DMS153 treated with DMSO at 0.1 percent for 48 hours (cell line): ENCODE measurements at regions not wholly inside any gene's neighbourhood (a gene's known extent, or its start where the extent isn't known, plus 50 kb on each side); places are given as distances from the start of the nearest gene placed in this dataset.
"Not testable (repeated sequence)": the region's sequence is repeated elsewhere in the genome, so short reads cannot be mapped to it uniquely, and the experiment has no call there.

Source experiments
- DNase-seq: peaks from one replicate; lab custom pipeline; 2025; ENCODE audit not compliant: unreplicated experiment; lab: John Stamatoyannopoulos, UW

DNA sequence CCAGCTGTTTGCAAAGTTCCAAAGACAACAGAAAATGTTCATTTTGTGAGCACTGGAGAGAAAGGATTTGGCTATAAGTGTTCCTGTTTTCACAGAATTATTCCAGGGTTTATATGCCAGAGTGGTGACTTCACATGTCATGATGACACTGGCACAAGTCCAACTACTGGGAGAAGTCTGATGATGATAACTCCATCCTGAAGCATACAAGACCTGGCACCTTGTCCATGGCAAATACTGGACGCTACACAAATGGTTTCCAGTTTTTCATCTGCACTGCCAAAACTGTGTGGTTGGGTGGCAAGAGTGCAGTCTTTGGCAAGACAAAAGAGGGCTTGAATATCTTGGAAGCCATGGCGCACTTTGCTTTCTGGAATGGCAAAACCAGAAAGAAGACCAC, 385.0 kb downstream of the CDH11 start:
- no peak for DNase-seq

DNA sequence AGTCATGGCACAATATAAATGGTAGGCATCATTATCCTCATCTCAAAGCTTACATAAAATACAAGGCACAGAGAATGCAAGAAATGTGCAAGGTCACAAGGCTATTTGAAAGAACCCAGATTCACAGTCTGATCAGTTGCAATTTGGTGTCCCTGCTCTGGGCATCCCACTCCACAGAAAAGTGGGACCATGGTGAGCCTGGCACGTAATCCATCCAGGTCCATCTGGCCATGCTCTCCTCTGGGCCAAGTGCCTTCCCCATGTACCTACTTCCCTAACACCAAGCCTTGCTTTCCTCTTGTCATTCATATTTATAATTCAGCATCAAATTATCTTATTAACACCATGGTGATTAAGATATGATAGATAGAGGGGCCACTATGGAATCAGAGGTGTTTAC, 390.0 kb downstream of the CDH11 start:
- DNase-seq: no peak

- DNase-seq: no peak
Observed at GRCh38 chr16:64730261-64730660, 391.6 kb downstream of the CDH11 start.

DNA sequence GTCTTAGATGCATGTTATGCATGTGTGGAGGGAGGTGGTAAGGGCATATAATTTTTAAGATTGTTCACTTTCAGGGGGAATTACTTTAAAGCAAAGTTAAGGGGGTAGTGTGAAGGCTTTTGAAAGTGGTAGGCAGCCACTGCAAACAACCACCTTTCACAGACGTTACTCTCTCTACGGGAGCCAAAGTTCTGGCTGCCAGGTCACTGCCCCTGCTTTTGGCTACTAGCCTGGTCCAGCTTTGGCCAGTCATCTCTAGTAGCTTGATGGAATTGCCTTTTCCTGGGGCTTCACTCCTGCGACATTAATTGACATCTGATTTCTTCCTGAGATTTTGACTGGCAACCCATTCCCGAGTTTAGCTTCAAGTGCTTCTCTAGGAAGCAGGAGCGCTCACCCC, 397.5 kb downstream of the CDH11 start:
- no peak for DNase-seq

DNA sequence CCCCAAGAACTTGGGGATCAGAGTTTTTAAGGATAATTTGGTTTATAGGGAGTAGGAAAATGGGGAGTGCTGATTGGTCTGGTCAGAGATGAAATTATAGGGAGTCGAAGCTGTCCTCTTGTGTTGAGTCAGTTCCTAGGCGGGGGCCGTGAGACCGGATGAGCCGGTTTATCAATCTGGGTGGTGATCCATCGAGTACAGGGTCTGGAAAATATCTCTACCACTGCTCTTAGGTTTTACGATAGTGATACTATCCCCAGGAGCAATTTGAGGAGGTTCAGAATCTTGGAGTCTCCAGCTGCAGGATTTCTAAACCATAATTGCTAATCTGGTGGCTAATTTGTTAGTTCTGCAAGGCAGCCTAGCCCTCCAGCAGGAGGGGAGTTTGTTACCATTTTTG, 403.4 kb downstream of the CDH11 start:
- no peak for DNase-seq

- DNase-seq: no peak
Observed at GRCh38 chr16:64717871-64718270, 404.0 kb downstream of the CDH11 start.

DNA sequence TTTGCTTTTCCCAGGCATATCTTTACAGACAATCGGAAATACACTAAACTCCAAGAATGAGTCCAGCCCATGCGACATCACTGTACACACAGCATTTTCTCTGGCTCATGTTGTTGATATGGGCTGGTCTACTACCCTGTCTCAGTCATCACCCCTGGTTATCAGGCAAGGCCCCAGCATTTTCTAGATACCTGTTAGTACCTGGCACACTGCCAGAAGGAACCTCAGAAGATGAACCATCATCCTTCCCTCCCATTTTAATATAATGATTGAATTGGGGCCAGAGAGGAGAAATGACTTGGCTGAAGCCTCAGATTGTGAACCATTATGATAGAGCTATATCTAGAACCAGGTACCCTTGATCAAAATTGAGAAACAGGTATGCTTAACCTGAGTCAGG, 406.2 kb downstream of the CDH11 start:
- no peak for DNase-seq

GRCh38 chr16:64712026-64712425, 409.8 kb downstream of the CDH11 start:
- no peak for DNase-seq

DNA sequence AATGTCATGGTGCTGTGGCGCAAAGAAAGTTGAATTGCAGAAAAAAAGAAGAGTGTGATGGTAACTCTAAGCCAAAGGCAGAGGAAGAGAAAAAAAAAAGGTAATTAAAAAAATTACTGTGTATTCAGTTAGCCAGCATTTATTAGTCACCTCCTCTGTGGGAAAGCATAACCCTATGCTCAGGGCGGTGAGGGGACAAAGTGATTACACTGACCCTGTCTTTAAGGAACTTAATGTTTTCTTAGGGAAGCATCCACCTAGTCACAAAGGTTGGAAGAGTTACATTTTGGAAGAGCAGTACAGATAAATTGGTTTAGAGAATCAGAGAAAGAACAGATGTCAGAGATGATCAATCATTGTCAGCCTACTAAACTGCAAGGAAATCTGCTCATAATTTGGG, 410.3 kb downstream of the CDH11 start:
- DNase-seq: no peak

- DNase-seq: no peak
Observed at GRCh38 chr16:64711026-64711425, 410.8 kb downstream of the CDH11 start.

DNA sequence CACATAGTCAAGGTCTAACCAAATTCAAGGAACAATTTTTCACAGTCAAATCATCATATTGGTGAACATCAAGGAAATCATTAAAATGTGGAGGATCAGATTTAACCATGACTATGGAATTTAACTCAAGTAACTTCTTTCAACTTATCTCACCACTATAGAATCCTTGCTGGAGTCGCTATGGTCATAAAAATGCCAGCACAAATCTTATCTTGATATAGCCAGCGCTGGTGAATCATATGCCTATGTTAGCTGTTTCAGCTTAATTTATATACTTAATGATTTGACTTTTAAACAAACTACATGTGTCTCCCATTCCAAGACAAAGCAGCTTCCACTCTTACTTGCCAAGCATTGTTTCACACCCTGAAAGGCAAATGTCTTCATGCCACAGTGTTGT, 416.4 kb downstream of the CDH11 start:
- DNase-seq: no peak

DNA sequence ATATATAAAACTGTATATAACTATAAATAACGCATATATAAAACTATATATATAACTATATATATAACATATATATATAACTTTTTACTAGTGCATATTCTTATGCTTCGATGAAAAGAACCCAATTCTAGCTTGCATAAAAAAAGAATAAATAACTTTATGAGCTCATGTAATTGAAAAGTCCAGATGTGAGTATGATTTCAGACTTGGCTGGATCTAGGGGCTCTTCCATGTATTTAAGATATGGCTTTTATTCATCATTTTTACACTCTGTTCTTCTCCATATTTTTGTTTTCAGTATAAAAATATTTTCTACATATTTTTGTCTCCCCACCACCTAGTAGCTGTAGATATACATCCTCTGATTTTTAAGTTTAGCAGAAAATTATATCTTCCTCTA, 417.5 kb downstream of the CDH11 start:
- no peak for DNase-seq

DNA sequence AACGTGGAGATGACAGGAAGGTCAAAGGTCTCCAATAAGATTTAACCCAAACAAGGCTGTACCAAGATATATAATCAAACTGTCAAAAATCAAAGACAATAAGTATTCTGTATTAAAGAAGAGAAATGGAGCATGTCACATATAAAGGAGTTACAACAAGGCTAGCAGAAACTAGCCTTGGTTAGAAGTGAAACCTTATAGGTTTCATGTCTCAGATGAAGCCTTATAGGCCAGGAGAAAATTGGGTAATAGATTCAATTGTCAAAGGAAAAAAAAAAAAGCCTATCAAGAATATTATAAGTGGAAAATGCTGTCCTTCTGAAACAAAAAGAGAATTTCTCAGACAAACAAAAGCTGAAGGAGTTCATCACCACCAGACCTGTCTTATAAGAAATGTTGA, 419.4 kb downstream of the CDH11 start:
- DNase-seq: no peak

DNA sequence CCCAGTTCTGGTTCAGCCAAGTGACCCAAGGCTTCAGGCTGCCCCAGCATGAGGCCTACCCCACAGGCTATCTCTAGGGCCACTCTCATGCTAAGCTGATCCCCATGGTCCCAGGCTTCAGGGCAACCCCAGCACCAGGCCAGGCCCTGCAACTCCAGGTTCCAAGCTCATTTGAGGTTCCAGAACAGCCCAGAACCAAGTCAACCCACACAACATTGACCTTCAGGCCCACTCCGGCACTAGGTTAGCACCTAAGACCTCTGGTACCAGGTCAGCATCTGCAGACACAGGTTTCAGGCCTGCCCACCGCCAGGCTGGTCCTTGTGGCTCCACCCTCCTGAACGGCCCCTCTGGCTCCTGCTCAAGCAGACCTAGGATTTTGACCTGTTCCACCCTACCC, 421.2 kb downstream of the CDH11 start:
- no peak for DNase-seq

DNA sequence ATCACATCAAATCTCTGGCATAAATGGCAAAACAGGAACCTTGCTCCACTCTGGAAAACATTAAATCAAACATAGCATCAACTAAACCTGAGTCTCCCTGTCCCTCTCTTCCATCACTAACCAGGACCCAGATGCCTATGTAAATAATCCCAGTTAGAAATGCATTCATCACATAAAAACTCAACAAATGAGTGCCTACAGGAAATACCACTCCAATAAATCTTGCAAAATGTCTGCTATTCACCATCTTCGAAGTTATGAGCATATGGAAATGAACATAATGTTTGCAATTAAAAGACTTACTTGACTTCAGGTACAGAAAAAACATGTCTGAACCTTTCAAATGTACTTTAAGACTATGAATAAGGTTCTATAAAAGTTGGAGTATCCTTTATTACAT, 425.0 kb downstream of the CDH11 start:
- no peak for DNase-seq

DNA sequence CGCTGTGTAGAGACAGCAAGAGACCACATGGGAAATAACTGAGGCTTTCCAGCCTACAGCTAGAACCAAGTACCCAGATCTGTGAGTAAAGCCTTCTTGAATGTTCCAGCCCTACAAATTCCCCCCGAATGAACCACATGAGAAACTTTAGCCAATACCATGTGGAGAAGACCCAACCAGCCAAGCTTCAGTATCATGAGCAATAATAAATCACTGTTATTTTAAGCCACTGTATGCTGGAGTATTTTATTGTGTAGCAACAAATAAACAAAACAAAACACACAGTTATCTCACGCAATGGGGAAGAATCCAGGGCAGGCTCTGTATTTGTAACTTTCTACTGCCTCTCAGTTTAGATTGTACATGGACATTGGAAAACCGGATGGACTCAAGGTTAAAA, 426.2 kb downstream of the CDH11 start:
- DNase-seq: no peak

DNA sequence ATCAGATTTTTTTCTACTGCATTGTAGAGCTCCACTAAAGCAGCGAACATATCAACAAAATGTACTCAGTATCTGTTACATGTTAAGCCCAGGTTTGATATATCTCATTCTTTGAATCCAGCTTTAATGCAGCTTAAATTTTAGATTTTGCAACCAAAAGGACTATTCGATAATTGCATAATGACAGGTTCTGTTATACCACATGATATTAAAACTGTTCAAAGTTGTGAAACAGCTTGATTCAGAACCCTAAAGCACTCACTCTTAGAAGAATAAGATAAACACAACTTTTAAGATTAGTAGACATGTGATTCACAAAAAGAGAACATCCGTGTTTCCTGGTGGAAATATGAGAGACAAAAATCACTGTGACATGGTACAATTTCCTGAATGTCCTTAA, 427.9 kb downstream of the CDH11 start:
- no peak for DNase-seq

GRCh38 chr16:64687786-64688185, 434.1 kb downstream of the CDH11 start:
- no peak for DNase-seq

- DNase-seq: no peak
Observed at GRCh38 chr16:64687123-64687522, 434.7 kb downstream of the CDH11 start.

DNA sequence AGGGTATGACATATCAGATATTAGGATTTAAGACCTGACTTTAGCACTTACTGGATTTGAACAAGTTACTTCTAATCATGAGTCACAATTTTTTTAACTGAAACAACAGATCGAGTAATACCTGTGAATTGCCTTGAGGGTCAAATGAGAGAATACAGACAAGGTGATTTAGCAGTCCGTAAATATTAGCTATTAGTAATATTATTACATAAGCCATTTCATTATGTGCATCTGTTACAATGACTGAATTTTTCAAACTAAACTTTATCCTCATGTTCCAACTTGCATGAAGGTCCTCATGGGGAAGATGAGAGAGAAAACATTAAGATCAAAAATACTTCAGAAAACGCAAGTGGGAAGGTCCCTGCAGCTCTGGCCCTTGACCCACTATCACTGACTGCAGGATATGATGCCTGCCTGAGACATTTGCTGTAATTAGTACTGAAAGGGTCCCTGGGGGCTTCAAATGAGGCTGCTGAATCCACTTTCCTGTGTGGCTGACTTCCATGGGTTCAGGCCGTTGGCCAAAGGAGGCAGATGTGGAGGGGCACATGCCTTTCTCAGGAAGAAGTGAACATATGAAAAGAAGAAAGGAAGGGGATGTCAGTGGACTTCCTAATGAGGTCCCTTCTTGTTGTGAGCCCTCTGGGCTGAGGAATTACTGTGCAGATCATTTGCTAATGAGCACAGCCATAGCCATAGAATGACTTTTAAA, 441.7 kb downstream of the CDH11 start:
- DNase-seq: no peak

DNA sequence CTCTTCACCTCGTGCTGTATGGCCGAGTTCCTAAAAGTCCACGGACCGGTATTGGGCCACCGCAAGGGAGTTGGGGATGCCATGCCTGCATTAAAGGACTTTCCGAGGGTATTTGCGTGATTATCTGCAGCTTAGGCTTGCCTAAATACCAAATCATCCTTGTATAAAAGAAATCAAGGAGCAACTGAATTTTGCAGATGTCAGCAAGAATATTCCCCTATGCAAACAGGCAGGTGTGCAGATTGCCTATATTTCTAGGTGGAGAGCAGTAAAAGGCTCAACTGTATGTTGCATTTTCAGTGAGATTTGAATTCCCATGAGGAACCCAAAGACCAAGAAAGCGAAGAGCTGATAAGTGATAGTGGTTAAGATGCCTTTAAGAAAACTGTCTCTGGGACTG, 452.3 kb downstream of the CDH11 start:
- no peak for DNase-seq

DNA sequence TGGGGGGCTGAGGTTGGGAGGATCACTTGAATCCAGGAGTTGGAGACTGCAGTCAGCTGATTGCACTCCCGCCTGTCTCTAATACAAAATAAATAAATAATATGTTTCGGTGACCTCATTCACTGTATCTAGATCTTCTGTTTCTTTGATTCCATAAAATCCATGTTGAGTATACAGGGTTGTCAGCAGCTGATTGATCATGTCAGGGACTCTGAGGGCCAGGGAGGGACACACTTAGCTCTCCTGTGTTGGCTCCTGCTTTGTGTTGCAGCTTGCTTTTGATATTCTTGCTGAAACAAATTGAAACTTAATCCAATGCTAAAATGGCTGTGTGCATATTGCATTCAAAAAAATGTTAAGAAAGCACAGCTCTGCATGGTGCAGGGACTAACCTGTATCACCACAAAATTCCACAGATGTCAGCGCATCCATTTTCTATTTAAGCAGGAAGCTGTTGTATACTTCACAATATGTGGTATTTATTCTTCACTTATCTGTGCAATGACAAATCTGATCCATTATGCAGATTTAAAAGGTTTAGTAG, 454.5 kb downstream of the CDH11 start:
- no peak for DNase-seq

- DNase-seq: not testable (repeated sequence)
Observed at GRCh38 chr16:64662312-64662711, 459.6 kb downstream of the CDH11 start.
